ENCODE measurements at regions not wholly inside any gene's neighbourhood (a gene's known extent, or its start where the extent isn't known, plus 50 kb on each side); places are given as distances from the start of the nearest gene placed in this dataset.

- TF ChIP-seq CTCF (IDR thresholded peaks at IDR 0.05) = no peak
- TF ChIP-seq ZFX (IDR thresholded peaks at IDR 0.05; ENCODE audit: borderline replicate concordance) = no peak
Observed at GRCh38 chr11:112439614-112440013, 179.0 kb upstream of the PLET1 start.
